Loucy (cell line): ENCODE measurements at regions not wholly inside any gene's neighbourhood (a gene's known extent, or its start where the extent isn't known, plus 50 kb on each side); places are given as distances from the start of the nearest gene placed in this dataset.

Source experiments
- CTCF ChIP-seq: fragments of 200-600 bp; sonication (generic); conservative IDR thresholded peaks from 2 replicates; pipeline ENCODE4 v1.5.1; 2014; ENCODE audit warnings: mild to moderate bottlenecking, antibody characterized with exemption, low read length
- EZH2phosphoT487 ChIP-seq: fragments of 200-600 bp; IDR thresholded peaks from 2 replicates; pipeline ENCODE4 v1.6.1; 2018; ENCODE audit warnings: antibody characterized with exemption, mild to moderate bottlenecking, moderate library complexity, borderline replicate concordance

GRCh38 chr5:135671966-135672365 lies 93.2 kb upstream of the CXCL14 start:
- TF ChIP-seq CTCF: no peak
- TF ChIP-seq EZH2phosphoT487: no peak
